NCI-H2171 (cell line): ENCODE measurements at regions not wholly inside any gene's neighbourhood (a gene's known extent, or its start where the extent isn't known, plus 50 kb on each side); places are given as distances from the start of the nearest gene placed in this dataset.
A peak's percentile ranks its signal among the peaks of the same experiment; 100 is the strongest.
"Not testable (repeated sequence)": the region's sequence is repeated elsewhere in the genome, so short reads cannot be mapped to it uniquely, and the experiment has no call there.

ENCODE experiments used
- DNase-seq: peaks from one replicate; lab custom pipeline; 2025; lab: John Stamatoyannopoulos, UW

DNA sequence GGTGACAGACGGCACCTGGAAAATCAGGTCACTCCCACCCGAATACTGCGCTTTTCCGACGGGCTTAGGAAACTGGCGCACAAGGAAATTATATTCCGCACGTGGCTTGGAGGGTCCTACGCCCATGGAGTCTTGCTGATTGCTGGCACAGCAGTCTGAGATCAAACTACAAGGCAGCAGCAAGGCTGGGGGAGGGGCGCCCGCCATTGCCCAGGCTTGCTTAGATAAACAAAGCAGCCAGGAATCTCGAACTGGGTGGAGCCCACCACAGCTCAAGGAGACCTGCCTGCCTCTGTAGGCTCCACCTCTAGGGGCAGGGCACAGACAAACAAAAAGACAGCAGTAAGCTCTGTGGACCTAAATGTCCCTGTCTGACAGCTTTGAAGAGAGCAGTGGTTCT is 394.3 kb downstream of the PTH2R start:
- DNase-seq, result not testable (repeated sequence)

DNA sequence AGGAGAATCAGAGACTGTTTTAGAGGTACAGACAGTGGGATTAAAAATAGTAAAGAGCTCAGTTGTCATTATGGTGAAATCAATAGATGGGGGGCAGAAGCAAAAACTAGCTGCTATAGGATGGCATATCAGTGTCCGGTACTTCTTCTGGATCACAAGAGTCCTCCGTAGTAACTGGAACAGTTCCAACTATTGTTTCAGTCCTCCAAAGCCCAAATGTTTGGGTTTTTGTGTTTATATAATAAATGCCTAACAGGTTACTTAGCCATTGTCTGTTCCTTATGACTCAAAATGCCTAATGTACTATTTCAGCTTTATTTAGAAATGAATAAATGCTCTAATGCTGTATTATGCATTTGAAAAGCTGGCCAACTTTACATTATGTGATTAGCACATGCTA is 401.2 kb downstream of the PTH2R start:
- no peak for DNase-seq

DNA sequence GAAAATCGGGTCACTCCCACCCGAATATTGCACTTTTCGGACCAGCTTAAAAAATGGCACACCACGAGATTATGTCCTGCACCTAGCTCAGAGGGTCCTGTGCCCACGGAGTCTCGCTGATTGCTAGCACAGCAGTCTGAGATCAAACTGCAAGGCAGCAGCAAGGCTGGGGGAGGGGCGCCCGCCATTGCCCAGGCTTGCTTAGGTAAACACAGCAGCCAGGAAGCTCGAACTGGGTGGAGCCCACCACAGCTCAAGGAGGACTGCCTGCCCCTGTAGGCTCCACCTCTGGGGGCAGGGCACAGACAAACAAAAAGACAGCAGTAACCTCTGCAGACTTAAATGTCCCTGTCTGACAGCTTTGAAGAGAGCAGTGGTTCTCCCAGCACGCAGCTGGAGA is 405.3 kb downstream of the PTH2R start:
- not testable (repeated sequence) for DNase-seq

DNA sequence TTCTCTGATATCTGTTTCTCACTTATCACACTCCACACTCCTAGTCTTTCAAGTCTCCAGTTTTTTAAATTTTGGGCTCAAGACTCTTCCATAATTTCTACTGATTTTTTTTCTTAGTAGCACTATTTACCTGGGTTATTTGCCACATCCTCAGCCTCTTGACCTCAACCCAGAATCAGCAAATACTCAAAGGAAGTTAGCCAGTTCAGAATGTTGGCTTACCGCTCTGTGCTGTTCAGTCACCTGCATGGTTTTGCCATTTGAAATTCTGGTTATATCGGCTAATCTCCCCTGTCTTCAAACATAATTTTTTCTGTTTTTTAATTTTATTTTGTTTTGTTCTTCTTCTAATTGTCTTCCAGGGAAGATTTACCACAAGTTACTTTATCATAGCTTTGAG is 412.6 kb downstream of the PTH2R start:
- DNase-seq, result no peak

DNA sequence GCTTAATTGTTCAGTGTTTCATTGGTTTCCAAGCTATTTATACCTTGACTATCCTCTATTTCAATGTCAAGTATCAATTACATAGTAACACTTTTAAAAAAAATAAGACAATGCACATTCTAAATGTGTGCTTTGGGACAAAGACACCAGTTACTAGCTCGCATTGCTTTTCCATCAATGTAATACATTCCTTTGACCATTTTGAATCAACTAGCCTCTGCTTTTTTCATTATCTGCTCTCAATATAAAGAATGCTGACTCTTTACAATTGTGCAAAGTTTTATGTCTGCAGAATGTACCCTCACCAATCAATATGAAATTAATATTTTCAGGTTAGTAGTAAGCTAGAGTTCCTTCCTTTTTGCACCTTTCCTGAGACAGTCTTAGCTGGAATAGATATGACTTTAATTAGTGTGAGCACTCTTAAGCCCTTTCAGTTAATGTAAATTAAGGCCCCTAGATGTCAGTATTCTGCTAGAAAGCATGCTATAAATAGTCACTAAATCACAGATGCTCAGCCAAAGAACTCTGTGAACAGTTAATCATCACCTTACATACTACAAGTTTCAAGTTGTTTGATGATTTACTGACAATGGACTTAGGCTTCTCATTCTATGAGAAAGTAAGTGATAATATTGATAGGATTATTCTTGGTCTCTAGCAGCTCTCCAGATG is 413.6 kb downstream of the PTH2R start:
- DNase-seq, result peak; percentile 1

DNA sequence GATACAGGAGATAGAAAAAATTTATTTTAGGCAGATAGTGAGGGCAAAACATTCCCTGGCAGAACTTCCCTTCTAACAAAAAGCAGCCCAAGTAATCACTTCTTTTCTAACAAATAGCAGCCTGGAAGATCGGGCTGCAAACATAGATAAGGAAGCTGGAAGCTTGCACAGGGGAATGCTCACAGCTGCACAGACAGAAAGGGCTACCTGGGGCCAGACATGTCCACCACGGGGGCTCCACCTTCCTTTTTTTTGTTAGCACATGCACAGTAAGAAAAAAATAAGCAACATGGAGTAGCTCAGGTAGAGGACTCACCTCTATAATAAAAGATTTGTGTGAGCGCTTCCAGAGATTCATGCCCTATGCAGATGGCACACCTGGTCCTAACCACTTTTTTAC is 420.5 kb downstream of the PTH2R start:
- no peak for DNase-seq

DNA sequence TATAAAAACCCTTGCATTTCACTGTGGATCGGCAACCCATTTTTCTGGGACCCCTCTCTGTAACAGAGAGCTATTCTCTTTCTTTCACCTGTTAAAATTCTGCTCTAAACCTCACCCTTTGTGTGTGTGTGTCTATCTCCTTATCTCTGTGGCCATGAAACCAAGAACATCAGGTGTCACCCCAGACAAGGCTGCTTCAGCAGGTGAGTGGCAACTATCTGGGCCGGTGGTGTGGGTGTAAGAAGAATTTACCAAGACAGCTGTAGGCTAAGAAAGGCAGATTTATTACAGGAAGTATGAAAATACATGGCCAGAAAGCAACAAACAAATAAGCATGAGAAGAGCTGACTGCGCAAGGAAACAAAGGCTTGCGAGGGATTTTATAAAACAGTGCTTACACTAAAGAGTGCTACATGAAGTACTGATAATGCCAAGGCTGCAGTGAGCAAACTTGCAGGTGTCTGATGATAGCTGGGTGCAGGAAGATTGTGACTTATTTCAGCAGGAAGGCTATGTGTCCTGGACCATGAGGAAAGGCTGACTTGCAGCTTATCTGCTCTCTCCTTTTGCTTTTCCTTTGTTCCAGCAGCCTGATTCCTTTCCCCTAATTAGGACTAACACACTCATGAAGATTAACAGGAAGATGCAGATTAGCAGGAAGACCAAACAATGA is 421.1 kb downstream of the PTH2R start:
- no peak for DNase-seq

DNA sequence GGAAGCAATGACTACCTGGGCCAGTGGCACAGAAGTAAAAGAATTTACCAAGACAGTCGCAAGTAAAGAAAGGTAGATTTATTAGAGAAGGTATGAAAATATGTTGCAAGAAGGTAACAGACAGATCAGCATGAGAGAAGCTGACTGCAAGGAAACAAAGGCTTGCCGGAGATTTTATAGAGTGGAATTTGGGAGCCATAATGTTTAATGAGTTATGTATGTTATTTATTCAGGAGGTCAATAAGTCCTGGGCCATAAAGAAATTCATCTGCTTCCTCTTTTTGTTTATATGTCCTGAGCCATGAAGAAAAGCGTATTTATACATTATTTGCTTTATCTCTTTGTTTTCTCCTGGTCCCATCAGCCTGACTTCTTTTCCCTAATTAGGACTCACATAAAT is 423.6 kb downstream of the PTH2R start:
- no peak for DNase-seq

DNA sequence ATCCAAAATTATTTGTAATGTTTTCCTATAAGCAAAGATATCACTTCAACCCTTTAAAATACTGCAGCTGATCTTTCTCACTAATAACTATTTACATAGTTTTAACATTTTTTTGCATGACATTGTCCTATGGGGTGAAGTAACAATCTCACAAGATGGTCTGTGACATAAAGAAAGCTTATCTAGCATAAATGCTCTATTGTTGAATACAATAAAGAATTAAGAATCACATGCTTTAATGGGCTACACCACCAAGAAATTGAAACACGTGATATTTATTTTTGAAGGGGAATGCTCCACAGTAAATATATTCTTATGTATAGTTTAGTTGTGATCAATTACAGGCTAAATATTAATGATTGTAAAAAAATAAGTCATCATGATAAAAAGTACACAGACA is 441.1 kb downstream of the PTH2R start:
- no peak for DNase-seq

DNA sequence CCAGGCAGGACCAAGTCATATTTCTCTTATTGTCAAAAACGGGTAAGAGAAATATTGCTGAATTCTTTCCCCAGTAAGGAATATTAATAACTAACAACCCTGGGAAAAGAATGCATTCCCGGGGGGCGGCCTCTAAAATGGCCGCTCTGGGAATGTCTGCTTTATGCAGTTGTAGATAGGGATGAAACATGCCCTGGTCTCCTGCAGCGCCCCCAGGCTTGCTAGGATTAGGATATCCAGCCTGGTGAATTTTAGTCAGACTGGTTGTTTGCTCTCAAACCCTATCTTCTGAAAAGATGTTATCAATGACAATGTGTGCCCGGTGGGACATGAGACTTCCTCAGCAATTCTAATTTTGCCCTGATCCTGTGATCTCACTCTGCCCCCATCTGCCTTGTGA is 448.1 kb downstream of the PTH2R start:
- no peak for DNase-seq

DNA sequence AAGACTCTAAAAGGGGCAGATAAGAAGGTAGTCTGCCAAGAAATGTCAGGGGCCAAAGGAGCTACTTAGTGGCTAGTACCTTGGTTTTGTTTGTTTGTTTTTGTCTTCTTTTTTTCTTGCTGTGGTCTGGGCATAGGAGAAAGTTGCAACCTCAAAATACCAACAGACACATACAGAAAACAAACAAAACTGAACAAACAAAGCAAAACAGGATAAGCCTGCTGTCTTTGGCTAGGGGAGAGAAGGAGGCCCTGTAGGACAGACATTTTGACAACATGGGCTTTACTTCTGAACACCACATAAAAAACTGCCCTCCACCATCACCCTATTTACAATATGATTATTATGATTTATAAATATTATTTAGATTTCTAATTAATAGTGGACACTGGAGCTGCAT is 460.8 kb downstream of the PTH2R start:
- no peak for DNase-seq

DNA sequence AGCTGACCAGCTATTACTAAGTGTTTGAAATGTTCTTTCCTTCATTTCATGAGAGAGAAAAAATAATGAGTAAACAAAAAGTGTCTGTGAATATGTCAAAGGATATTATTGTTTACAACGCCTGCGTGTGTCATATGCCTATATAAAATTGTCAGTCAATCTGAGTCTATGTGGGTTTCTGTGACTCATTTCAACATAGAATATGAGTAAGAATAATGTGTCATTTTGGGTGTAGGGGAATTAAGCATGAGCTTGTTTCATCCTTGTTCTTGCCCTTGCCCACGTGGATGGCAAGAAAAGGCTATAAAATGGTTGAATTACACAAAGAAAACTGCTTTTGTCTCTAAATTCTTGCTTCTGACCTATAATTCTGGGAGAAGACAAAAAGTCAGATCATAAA is 466.0 kb downstream of the PTH2R start:
- no peak for DNase-seq

DNA sequence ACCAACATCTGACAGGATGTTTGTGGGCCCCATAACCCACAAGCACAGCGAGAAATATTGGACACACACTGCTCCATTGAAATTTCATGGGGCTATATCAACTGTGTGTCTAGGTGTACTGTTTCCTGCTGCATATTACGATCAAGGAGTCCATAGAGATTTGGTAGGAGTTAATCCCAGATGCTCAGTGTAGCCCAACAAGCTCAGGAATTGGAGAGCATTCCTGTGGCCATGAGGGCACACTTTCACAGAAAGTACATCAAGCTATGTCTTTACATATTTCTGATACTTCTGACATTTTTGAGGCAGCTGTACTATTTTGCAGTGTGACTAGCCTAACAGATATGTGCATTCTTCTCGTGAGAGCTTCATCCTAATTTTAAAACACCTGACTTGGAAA is 473.1 kb downstream of the PTH2R start:
- no peak for DNase-seq

DNA sequence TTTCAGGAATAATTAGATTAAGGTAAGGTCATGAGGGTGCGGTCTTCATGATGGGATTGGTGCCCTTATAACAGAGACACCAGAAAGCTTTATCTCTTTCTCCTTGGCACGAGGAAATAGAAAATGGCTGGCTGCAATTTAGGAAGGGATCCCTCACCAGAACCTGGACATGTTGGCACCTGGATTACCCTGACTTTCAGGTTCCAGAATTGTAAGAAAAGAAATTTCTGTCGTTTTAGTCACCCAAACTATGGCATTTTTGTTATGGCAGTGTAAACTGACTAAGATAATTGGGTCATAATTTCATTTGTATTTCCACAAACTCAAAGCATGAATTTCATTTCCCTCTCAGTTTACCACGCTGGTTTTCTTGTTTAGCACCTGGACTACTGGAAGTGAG is 473.6 kb downstream of the PTH2R start:
- no peak for DNase-seq

DNA sequence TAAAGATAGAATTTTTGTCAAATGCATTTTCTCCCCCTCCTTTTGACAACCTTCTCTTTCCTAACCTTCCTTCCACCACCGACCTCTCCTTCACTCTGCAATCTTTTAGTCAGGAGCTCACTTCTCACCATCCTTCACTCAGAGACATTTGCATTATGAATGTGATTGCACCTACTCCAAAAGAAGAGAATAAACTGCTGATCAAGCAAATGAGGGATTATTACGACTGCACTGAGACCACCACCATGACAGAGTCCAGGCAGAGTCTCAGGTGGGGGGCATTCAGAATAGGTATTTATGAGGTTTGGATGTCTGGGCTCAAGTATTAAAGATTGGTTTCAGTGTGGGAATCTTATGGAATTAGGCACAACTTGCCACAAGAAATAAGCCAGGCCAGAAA is 483.9 kb downstream of the PTH2R start:
- no peak for DNase-seq

DNA sequence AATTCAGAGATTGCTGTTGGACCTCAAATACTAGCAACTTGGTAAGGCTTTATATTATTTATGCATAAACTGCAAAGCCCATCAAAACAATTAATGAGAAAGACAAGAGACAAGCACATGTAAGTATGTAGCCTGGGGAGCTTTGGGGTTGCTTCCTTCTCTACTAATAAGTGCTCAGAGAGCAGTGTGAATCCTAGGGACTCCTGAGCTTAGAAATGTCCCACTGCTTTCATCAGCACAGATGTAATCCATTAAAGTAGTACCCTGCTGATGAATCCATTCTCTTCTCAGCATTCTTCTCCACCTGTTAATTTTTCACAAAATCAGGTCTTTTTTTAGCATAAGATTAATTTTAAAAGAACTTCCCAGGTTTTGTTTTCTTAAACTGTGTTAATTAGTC is 485.6 kb downstream of the PTH2R start:
- DNase-seq, result no peak

DNA sequence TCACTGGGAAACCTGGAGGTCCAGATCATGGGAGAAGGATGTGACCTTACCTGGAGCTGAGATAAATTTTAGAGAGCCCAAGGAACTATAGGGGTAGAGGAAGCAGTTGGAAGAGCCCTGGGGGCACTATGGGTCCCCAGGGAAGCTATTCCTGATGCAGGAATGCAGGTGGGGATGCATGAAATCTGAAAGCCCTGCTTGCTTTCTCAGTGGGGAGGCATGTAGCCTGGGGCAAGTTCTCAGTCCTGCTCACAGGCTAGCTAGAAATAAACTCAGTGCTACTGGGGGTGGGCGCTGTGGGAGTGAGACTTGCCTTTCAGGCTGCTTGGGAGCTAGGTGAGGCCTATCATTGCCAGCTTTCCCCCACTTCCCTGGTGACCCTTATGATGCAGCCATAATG is 499.7 kb downstream of the PTH2R start:
- no peak for DNase-seq

DNA sequence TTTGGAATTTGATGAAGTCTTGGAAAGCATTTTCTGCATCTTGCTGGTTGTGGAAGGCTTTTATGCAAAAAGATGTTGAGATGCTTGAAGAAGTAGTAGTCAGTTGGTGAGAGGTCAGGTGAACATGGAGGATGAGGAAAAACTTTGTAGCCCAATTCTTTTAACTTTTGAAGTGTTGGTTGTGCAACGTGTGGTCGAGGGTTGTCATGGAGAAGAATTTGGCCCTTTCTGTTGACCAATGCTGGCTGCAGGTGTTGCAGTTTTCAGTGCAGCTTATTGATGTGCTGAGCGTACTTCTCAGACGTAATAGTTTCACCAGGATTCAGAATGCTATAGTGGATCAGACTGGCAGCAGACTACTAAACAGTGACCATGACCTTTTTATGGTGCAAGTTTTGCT is 508.4 kb upstream of the MAP2 start:
- no peak for DNase-seq

DNA sequence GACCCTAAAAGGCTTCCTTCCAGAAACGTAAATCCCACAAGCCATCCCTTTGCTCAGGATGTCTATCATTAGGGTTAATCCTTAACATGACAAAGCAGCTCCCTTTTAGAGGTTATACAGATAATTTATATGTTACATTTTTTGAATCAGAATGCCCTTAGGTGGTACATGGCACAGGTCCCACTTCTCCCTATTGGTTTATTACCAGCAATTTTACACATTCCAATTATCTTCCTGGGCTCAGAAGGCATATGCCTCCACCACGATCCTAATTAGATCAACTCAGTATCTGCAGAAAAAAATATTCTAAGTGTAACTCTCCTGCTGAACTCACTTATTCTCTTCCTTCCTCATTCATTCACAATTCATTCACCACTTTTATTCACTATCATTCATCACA is 507.0 kb upstream of the MAP2 start:
- DNase-seq, result no peak

DNA sequence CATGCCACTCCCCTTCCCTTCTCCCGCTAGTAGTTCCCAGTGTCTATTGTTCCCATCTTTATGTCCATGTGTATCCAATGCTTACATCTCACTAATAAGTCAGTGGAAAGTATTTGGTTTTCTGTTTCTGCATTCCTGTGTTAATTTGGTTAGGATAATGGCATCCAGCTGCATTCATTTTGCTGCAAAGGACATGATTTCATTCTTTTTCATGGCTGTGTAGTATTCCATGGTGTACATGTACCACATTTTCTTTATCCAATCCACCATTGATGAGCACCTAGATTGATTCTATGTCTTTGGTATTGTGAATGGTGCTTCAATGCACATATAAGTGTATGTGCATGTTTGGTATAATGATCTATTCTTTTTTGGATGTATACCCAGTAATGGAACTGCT is 502.5 kb upstream of the MAP2 start:
- DNase-seq, result not testable (repeated sequence)

DNA sequence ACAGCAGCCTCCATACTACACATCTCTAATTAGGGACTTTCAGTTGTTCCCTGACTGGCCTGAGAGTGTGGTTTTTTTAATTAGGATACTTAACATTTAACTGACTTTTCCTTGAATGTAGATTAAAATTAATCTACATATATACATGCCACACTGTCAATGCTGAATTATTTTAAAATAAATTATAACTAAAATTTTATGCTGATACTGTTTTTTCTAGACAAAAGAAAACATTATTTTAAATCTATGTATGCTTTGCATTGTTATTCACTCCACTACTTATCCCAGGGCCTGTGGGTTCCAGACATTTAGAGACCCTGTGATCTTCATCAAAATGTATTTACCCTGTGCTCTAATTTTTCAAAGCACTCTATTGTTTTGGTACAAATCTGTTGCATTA is 496.0 kb upstream of the MAP2 start:
- DNase-seq, result no peak

DNA sequence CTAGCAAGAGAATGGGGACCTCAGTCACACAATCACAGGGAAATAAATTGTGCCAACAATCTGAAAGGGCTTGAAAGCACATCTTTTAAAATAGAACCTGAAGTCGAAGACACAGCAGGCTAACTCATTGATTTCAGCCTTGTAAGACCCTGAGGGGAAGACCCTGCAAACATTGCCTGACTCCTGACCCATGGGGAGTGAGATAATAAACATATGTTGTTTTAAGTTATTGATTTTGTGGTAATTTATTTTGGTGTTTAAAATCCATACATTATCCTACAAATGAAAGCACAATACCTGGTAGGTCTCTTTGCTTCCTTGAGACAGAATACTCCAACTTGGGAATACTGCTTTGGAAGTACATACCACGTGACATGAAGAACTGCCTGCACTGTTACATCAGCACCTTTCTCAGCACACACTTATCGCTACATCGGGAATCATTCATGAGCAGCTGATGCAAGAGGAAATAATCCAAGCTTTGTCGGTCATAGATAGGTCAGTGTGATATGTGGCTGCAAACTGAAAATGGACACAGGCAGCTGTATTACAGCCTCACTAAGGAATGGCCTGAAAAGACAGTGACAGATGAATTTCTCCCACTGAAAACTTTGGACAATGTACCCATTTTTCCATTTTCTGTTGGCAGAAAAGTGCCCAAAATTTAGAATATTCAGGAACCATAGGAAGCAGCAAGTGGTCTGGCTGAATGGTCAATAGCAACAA is 494.5 kb upstream of the MAP2 start:
- DNase-seq, result no peak

DNA sequence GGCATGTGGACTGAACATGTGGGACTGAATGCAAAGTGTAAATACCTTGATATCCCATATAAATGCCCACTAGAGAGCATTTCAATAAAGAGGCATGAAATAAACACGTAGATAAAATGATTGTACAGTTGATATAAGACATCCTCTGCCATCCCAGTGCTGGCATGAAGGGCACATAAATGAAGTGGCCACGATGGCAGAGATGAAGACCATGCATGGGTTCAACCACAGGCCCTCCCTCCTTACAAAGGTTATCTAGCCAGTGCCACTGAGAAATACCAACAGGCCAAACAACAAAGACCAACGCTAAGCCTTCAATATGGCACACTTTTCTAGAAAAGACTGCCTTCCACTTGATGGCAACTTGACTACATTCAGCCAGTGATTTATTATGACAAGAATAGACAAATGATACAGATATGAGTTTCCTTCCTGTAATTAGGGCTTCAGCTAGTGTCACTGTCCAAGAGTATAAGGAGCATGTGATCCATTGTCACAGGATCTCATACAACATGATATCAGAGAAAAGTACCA is 493.9 kb upstream of the MAP2 start:
- no peak for DNase-seq
